Vagina (tissue), 2 donors: ENCODE measurements at regions not wholly inside any gene's neighbourhood (a gene's known extent, or its start where the extent isn't known, plus 50 kb on each side); places are given as distances from the start of the nearest gene placed in this dataset.

ENCODE experiments used
- CTCF ChIP-seq, 3 experiments: fragments of 450-650 bp in 2 of 3; fragments of 200-600 bp in 1 of 3; sonication (generic) in 1 of 3; IDR thresholded peaks; one replicate each; pipeline ENCODE4 v1.5.1; 2017 to 2019; ENCODE audit warnings: antibody characterized with exemption in 3 of 3, mild to moderate bottlenecking in 2 of 3, moderate library complexity in 2 of 3
- POLR2A ChIP-seq, 2 donors: fragments of 450-650 bp; IDR thresholded peaks; one replicate each; pipeline ENCODE4 v1.6.1; 2017; ENCODE audit warnings: antibody characterized with exemption in 2 of 2, mild to moderate bottlenecking in 2 of 2, moderate library complexity in 2 of 2
- POLR2AphosphoS5 ChIP-seq, 2 donors: sonication (generic); formaldehyde crosslinking; IDR thresholded peaks; one replicate each; pipeline ENCODE4 v1.9.0; 2017; ENCODE audit warnings: antibody characterized with exemption in 2 of 2, mild to moderate bottlenecking in 2 of 2, low read depth in 1 of 2; ENCODE audit not compliant: insufficient read depth in 1 of 2

DNA sequence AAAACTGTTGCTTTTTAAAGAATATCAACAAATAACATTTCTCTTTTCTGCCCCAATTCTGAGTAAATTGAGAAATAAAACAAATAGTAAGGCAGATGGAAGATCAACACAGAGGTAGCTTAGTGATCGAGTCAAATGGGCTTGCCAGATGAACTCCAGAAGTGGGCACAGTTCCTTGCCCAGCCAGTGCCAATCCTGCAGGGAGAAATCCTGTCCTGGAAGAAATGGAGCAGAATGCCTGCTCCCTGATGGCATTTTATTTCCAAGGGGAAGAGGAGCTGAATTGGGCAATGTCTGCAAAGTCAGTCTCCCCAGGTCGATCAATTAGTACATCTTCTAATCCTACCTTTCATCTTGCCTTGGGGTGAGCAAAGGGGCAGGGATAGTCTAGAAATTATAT is 225.3 kb downstream of the NHLRC3 start:
- no peak for TF ChIP-seq CTCF (IDR thresholded peaks at IDR 0.05)
- TF ChIP-seq POLR2A (IDR thresholded peaks at IDR 0.05) = no peak
- TF ChIP-seq POLR2AphosphoS5 (IDR thresholded peaks at IDR 0.05; ENCODE audit: insufficient read depth in 1 of 2, low read depth in 1 of 2) = no peak
